Fibroblast of pulmonary artery (primary cell): ENCODE measurements at regions not wholly inside any gene's neighbourhood (a gene's known extent, or its start where the extent isn't known, plus 50 kb on each side); places are given as distances from the start of the nearest gene placed in this dataset.

Experiments
- DNase-seq: peaks from one replicate; pipeline ENCODE4 v3.0.0-alpha.2; 2010; ENCODE audit warnings: low read depth
- H3K4me3 ChIP-seq: replicated peaks from 2 replicates; pipeline ENCODE4 v1.5.1; 2011; ENCODE audit warnings: low read depth, mild to moderate bottlenecking, control low read depth, low read length, moderate library complexity
- TF ChIP-seq, protein P1 (sequence below): IDR thresholded peaks from 2 replicates; pipeline ENCODE4 v1.5.1; 2011; ENCODE audit warnings: mild to moderate bottlenecking, control low read depth, low read length, inconsistent platforms; ENCODE audit errors: missing control alignments

DNA sequence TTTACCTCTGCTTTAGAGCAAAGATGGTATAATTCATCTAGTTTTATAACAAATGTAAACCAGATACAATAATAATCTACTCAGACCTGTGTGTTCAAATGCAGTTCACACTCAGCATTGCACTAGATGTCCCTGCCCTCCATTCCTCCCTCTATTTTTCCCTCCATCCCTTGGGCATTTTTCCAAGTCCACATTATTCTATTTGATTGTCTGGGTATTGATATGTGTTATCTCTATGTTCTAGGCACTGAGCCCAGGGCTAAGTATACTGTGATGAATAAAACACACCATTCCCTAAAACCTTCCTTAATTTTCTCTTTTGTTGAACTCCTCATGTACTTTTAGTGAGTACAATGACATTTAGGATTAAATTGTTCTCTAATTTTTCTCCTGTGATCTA is 66.2 kb upstream of the HMCN1 start:
- DNase-seq = no peak
- no peak overlapping the region for H3K4me3 ChIP-seq
- TF ChIP-seq, protein P1, sequence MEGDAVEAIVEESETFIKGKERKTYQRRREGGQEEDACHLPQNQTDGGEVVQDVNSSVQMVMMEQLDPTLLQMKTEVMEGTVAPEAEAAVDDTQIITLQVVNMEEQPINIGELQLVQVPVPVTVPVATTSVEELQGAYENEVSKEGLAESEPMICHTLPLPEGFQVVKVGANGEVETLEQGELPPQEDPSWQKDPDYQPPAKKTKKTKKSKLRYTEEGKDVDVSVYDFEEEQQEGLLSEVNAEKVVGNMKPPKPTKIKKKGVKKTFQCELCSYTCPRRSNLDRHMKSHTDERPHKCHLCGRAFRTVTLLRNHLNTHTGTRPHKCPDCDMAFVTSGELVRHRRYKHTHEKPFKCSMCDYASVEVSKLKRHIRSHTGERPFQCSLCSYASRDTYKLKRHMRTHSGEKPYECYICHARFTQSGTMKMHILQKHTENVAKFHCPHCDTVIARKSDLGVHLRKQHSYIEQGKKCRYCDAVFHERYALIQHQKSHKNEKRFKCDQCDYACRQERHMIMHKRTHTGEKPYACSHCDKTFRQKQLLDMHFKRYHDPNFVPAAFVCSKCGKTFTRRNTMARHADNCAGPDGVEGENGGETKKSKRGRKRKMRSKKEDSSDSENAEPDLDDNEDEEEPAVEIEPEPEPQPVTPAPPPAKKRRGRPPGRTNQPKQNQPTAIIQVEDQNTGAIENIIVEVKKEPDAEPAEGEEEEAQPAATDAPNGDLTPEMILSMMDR = no peak

DNA sequence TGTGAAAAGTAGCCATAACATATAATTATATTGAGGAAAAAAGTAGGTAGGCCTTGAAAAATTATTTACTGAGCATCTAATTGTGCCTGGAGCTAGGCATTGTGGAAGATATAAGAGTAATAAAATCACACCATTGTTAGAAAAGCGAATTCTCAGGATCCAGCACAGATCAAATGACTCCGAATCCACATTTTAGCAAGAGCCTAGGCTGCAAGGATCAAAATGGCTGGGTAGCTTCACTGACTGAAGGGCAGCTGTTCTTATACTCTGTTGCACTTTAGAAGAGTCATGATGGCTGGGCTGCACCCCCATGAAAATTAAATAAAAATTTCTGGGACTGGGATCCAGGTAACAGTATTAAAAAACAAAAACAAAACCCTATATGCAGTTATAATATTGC is 67.6 kb upstream of the HMCN1 start:
- TF ChIP-seq, protein P1 = no peak
- DNase-seq = no peak

DNA sequence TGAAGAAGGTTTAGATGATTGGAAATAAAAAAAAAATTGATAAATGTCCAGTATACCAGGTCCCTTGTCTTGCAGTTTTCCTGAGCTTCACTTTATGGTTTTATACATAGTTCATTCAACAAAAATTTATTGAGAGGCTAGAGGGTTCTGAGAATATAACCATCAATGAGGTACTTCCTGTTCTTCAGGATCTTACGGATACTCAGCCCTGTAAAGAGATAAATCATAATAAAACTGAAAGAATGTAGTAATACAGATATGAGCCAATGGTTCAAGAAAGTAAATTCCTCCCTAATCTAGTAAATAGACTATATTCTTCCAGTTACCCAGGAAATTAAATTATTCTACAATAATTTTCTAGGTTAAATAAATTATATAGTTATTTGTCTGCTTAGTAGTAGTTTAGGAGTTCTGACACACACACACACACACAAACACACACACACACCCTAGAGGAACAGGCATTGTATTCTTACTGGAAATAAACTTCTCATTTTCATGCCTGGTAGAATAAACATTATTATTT is 70.4 kb upstream of the HMCN1 start:
- DNase-seq = no peak
- TF ChIP-seq, protein P1 = no peak
- H3K4me3 ChIP-seq = no peak overlapping the region

More for the DNA sequence above, 67.6 kb upstream of the HMCN1 start:
- no peak overlapping the region for H3K4me3 ChIP-seq

DNA sequence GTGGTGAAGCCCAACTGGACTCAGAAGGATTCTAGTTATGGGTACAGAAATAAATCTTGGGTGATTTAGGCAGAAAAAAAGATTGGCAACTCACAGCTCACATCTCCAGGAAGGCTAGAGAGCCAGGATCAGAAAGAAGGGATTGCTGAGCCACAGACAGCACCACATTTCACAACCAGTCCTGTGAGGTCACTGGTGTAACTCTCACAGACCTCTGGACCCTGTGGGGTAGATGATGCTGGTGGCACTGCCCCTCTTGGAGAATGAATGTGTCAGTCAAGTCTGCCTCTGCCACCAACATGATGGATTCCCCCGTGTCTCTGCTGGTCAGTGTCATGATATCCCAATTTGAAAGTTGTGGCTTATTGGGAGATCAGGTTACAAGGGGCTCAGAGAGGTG is 70.9 kb upstream of the HMCN1 start:
- TF ChIP-seq, protein P1 = no peak
- peak; percentile 9 for DNase-seq

GRCh38 chr1:185661971-185662370 is 72.2 kb upstream of the HMCN1 start:
- no peak overlapping the region for H3K4me3 ChIP-seq
- TF ChIP-seq, protein P1 = no peak
- no peak for DNase-seq

More for the DNA sequence above, 70.9 kb upstream of the HMCN1 start:
- H3K4me3 ChIP-seq = no peak overlapping the region

DNA sequence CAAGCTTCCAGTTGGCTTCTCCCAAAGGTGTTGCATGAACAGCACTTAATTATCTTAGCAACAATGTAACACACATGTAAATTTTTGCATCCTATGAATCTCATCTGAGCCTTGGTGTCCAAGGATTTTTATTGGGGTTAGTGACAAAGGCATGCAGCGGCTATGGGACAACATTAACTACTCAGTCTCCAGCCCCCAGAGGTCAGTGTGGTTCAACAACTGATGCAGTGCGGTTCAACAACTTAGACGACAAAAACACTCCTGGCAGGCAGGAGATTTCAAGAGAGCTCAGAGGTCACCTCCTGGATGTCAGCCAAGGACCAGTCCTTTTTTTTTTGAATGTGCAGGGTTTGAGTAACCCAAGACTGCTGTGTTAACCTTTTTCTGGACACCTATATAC is 77.5 kb upstream of the HMCN1 start:
- no peak overlapping the region for H3K4me3 ChIP-seq
- no peak for DNase-seq
- TF ChIP-seq, protein P1 = no peak

DNA sequence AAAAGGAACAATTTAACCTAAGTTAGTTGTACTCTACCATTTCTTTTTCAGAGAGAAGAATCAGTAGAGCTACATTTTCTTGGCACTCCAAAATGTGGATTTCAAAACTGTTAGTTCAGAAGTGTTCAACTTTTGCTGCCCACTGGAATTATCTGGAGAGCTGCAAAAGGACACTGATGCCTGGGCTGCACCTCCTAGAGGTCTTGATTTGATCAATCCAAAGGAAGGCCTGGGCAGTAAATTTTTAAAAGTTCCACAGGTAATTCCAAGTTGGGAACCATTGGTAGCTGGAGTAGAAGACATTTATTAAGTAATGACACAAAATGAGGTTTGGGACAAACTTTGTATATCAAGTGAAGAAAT is 79.3 kb upstream of the HMCN1 start:
- no peak overlapping the region for H3K4me3 ChIP-seq
- DNase-seq = no peak
- TF ChIP-seq, protein P1 = no peak
